ENCODE measurements at regions not wholly inside any gene's neighbourhood (a gene's known extent, or its start where the extent isn't known, plus 50 kb on each side); places are given as distances from the start of the nearest gene placed in this dataset.

DNA sequence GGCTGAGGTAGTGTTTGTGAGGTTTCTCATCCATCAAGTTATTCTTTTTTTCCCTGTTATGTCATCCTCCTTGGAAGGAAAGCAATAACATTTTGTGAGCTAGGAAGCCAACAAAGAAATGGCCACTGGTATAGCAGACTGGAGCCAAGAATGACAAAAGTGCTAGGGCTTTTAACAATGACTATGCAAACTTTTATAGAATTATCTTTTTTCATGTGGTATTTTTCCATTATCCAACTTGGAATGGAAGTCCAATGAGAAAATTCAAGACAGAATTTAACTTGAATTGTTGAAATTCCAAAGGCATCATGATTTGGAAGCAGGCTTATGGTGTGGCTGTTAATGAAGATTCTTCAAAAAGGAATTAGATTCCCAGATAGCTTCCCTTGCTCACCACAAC is 216.4 kb upstream of the PDGFD start:
- H3K27me3 ChIP-seq (ENCODE audit: control insufficient read depth in 2 of 2, insufficient read depth in 2 of 2, low read length in 2 of 2), result no peaks in the 10 kb centered on the region
- no peaks in the 10 kb centered on the region for H3K9me3 ChIP-seq (replicated peaks in 1 of 2; ENCODE audit: control insufficient read depth in 1 of 2, insufficient read depth in 1 of 2, low read length in 2 of 2)
- H4K20me1 ChIP-seq (ENCODE audit: insufficient read depth, low read length), result no peaks in the 10 kb centered on the region
- H3K36me3 ChIP-seq (replicated peaks in 1 of 2; ENCODE audit: control insufficient read depth in 1 of 2, insufficient read depth in 2 of 2, low read length in 2 of 2), result no peaks in the 10 kb centered on the region
- no peak overlapping the region for H2AFZ ChIP-seq (ENCODE audit: insufficient read depth, low read depth, low read length, poor library complexity, severe bottlenecking)
- H3K4me2 ChIP-seq (replicated peaks; ENCODE audit: extremely low read depth, low read length, poor library complexity, severe bottlenecking), result no peak overlapping the region
- no peak overlapping the region for H3K9ac ChIP-seq (ENCODE audit: insufficient read depth, low read length, poor library complexity, severe bottlenecking)
- Mint-ChIP-seq H3K27me3 (ENCODE audit: low read depth in 3 of 3) (peaks cover 0 to 1% (median under 1%) of the 10 kb centered on the region in 3 donors), H3K9me3 (peaks cover 0 to 2% (median 0%) of the 10 kb centered on the region in 7 donors), H3K27ac (no peak overlapping the region), H3K4me3 (no peak overlapping the region), H3K36me3 (no peaks in the 10 kb centered on the region), H3K4me1 (no peaks in the 10 kb centered on the region)
- no peaks in the 10 kb centered on the region for H3K79me2 ChIP-seq (ENCODE audit: insufficient read depth, low read length)
- intact Hi-C loops (cut with micrococcal nuclease), result no loop called here
- no peak overlapping the region for H3K4me3 ChIP-seq (replicated peaks in 1 of 3; ENCODE audit: low read depth in 2 of 3, low read length in 3 of 3)
- H3K27ac ChIP-seq (ENCODE audit: low read depth in 1 of 2, low read length in 2 of 2), result no peak overlapping the region
- TF ChIP-seq, protein P1, sequence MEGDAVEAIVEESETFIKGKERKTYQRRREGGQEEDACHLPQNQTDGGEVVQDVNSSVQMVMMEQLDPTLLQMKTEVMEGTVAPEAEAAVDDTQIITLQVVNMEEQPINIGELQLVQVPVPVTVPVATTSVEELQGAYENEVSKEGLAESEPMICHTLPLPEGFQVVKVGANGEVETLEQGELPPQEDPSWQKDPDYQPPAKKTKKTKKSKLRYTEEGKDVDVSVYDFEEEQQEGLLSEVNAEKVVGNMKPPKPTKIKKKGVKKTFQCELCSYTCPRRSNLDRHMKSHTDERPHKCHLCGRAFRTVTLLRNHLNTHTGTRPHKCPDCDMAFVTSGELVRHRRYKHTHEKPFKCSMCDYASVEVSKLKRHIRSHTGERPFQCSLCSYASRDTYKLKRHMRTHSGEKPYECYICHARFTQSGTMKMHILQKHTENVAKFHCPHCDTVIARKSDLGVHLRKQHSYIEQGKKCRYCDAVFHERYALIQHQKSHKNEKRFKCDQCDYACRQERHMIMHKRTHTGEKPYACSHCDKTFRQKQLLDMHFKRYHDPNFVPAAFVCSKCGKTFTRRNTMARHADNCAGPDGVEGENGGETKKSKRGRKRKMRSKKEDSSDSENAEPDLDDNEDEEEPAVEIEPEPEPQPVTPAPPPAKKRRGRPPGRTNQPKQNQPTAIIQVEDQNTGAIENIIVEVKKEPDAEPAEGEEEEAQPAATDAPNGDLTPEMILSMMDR (IDR thresholded peaks at IDR 0.05), result no peak
- DNase-seq, result no peak
- H3K4me1 ChIP-seq (ENCODE audit: control insufficient read depth in 1 of 2, insufficient read depth in 2 of 2, low read length in 2 of 2), result no peaks in the 10 kb centered on the region

DNA sequence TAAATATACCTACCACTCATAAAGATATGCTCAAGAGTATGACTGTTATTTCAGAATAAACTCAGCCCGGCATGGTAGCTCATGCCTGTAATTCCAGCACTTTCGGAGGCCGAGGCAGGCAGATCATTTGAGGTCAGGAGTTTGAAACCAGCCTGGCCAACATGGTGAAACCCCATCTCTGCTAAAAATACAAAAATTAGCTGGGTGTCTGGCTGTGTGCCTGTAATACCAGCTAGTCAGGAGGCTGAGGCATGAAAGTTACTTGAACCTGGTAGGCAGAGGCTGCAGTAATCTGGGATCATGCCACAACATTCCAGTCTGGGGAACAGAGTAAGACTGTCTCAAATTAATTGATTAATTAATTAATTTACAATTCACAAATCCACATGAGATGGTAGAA is 208.2 kb upstream of the PDGFD start:
- Histone ChIP-seq H3K9ac (ENCODE audit: insufficient read depth, low read length, poor library complexity, severe bottlenecking) (no peak overlapping the region), H3K27ac (ENCODE audit: low read depth in 1 of 2, low read length in 2 of 2) (no peak overlapping the region), H3K4me2 (replicated peaks; ENCODE audit: extremely low read depth, low read length, poor library complexity, severe bottlenecking) (no peak overlapping the region), H3K4me1 (ENCODE audit: control insufficient read depth in 1 of 2, insufficient read depth in 2 of 2, low read length in 2 of 2) (no peaks in the 10 kb centered on the region), H3K4me3 (replicated peaks in 1 of 3; ENCODE audit: low read depth in 2 of 3, low read length in 3 of 3) (no peak overlapping the region), H3K79me2 (ENCODE audit: insufficient read depth, low read length) (no peaks in the 10 kb centered on the region), H4K20me1 (ENCODE audit: insufficient read depth, low read length) (no peaks in the 10 kb centered on the region), H2AFZ (ENCODE audit: insufficient read depth, low read depth, low read length, poor library complexity, severe bottlenecking) (no peak overlapping the region), H3K27me3 (ENCODE audit: control insufficient read depth in 2 of 2, insufficient read depth in 2 of 2, low read length in 2 of 2) (no peaks in the 10 kb centered on the region), H3K9me3 (replicated peaks in 1 of 2; ENCODE audit: control insufficient read depth in 1 of 2, insufficient read depth in 1 of 2, low read length in 2 of 2) (no peaks in the 10 kb centered on the region), H3K36me3 (replicated peaks in 1 of 2; ENCODE audit: control insufficient read depth in 1 of 2, insufficient read depth in 2 of 2, low read length in 2 of 2) (no peaks in the 10 kb centered on the region)
- Mint-ChIP-seq H3K4me3 (no peak overlapping the region), H3K27me3 (ENCODE audit: low read depth in 3 of 3) (peaks cover 0 to 1% (median 0%) of the 10 kb centered on the region in 3 donors), H3K36me3 (no peaks in the 10 kb centered on the region), H3K27ac (no peak overlapping the region), H3K4me1 (no peaks in the 10 kb centered on the region), H3K9me3 (peaks cover 0 to 3% (median 0%) of the 10 kb centered on the region in 7 donors)
- intact Hi-C loops (cut with micrococcal nuclease), result no loop called here
- TF ChIP-seq, protein P1 (IDR thresholded peaks at IDR 0.05), result no peak
- DNase-seq, result no peak
- 90% methylated on average over 2 of the region's 3 CpGs for WGBS (ENCODE audit: insufficient coverage)

All from CD14-positive monocyte (primary cell).